ENCODE measurements at regions not wholly inside any gene's neighbourhood (a gene's known extent, or its start where the extent isn't known, plus 50 kb on each side); places are given as distances from the start of the nearest gene placed in this dataset.

DNA sequence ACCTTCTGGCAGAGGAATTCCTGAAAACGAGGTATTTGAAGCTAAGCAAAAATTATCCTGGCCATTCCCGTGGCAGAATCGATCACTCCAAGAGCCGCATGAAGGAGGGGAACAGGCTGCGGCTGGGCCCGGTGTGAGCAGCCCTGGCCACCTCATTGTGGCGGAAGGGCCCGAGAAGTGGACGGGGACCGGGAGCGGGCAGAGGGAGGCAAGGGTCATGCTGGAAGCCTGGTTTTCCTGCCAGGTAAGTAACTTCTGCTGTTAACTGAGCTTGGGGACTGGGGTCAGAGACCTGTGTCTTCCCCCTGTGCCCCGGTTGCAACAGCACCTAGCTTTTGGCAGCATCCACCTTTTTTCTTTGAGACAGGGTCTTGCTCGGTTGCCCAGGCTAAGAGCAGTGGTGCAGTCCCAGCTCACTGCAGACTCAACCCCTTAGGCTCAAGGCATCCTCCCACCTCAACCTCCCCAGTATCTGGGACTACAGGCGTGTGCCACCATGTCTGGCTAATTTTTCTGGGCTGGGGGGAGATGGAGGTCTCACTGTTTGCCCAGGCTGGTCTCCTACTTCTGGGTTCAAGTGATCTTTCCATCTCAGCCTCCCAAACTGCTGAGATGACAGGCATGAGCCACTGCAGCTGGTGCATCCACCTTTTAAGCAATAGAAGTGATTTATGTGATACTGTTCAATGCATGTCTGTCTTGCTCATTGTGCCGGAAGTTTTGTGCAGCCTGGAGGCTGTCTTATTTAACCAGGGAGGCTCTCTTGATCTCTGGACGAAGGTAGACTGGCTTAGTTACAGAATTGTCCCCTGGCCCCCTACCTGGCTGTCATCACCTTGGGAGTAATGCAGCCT, 174.0 kb upstream of the MYL2 start:
- H2AFZ ChIP-seq (ENCODE audit: low read length), result no peak overlapping the region
- no peaks in the 10 kb centered on the region for H3K36me3 ChIP-seq (replicated peaks; ENCODE audit: insufficient read depth, low read length)
- no peak overlapping the region for H3K27ac ChIP-seq (ENCODE audit: low read length)
- no peak for DNase-seq
- H3F3A ChIP-seq (ENCODE audit: insufficient read depth, low read length), result no peaks in the 10 kb centered on the region
- no peak overlapping the region for H3K4me3 ChIP-seq (ENCODE audit: low read length)
- H3K4me1 ChIP-seq (ENCODE audit: low read length), result peaks cover 4% of the 10 kb centered on the region; the same call in 1 of the 2 replicates
- no peak overlapping the region for H3K9ac ChIP-seq (ENCODE audit: low read length)
- H3K9me3 ChIP-seq (replicated peaks; ENCODE audit: insufficient read depth, low read length), result no peaks in the 10 kb centered on the region
- TF ChIP-seq EZH2 (optimal IDR thresholded peaks at IDR 0.05; ENCODE audit: low read depth, low read length) (no peak), EZH2phosphoT487 (IDR thresholded peaks at IDR 0.05; ENCODE audit: low read length) (no peak)
- TF ChIP-seq, protein P1, sequence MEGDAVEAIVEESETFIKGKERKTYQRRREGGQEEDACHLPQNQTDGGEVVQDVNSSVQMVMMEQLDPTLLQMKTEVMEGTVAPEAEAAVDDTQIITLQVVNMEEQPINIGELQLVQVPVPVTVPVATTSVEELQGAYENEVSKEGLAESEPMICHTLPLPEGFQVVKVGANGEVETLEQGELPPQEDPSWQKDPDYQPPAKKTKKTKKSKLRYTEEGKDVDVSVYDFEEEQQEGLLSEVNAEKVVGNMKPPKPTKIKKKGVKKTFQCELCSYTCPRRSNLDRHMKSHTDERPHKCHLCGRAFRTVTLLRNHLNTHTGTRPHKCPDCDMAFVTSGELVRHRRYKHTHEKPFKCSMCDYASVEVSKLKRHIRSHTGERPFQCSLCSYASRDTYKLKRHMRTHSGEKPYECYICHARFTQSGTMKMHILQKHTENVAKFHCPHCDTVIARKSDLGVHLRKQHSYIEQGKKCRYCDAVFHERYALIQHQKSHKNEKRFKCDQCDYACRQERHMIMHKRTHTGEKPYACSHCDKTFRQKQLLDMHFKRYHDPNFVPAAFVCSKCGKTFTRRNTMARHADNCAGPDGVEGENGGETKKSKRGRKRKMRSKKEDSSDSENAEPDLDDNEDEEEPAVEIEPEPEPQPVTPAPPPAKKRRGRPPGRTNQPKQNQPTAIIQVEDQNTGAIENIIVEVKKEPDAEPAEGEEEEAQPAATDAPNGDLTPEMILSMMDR (IDR thresholded peaks at IDR 0.05; ENCODE audit: low read length), result no peak
- H3K9me2 ChIP-seq (replicated peaks; ENCODE audit: insufficient read depth, low read length), result no peaks in the 10 kb centered on the region
- H4K20me1 ChIP-seq (ENCODE audit: insufficient read depth, low read length), result no peaks in the 10 kb centered on the region
- H3K27me3 ChIP-seq (replicated peaks; ENCODE audit: insufficient read depth, low read length), result no peaks in the 10 kb centered on the region
- H3K4me2 ChIP-seq (ENCODE audit: low read depth, low read length), result peak overlapping the region; percentile 32; the same call in 1 of the 2 replicates
- H3K79me2 ChIP-seq (ENCODE audit: low read length), result no peaks in the 10 kb centered on the region

DNA sequence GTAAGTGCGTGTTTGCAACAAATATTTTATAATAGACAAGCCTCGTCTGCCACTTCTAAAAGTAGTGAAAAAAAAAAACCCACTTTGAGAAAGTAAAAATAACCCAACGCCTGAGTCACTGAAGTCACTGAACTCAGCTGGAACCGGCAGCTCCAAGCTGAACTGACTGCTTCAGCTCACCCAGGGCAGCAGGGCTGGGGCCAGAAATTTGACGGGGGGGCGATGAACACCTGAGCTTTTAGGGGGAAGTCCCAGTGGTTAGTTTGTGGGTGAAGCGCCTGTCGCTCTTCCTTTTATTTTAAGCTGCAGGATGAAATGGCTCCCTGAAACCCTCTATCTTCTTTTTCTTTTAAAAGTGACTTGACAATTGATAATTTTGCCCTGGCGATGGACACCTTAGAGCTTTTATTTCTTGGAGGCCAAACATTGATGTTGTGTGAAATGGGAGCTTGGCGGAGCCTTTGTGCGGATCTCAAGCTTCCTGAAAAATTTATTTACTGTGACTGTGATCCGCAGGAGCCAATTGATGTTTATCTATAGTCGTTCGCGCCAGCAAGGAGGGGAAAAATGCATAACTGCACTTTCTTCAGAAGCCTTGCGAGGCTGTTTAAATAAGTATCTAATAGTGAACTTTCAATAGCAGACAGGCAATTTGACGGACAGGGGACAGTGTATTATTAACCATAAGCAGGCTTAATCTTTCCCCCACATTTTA, 173.2 kb upstream of the MYL2 start:
- Histone ChIP-seq H3K9me3 (replicated peaks; ENCODE audit: insufficient read depth, low read length) (no peaks in the 10 kb centered on the region), H3K4me3 (ENCODE audit: low read length) (no peak overlapping the region), H3K9ac (ENCODE audit: low read length) (no peak overlapping the region), H3K36me3 (replicated peaks; ENCODE audit: insufficient read depth, low read length) (no peaks in the 10 kb centered on the region), H2AFZ (ENCODE audit: low read length) (no peak overlapping the region), H3K27me3 (replicated peaks; ENCODE audit: insufficient read depth, low read length) (no peaks in the 10 kb centered on the region), H4K20me1 (ENCODE audit: insufficient read depth, low read length) (no peaks in the 10 kb centered on the region), H3K27ac (ENCODE audit: low read length) (no peak overlapping the region), H3F3A (ENCODE audit: insufficient read depth, low read length) (no peaks in the 10 kb centered on the region), H3K4me1 (ENCODE audit: low read length) (peaks cover 4% of the 10 kb centered on the region; the same call in 1 of the 2 replicates), H3K9me2 (replicated peaks; ENCODE audit: insufficient read depth, low read length) (no peaks in the 10 kb centered on the region), H3K79me2 (ENCODE audit: low read length) (no peaks in the 10 kb centered on the region), H3K4me2 (ENCODE audit: low read depth, low read length) (peak overlapping the region; percentile 32; the same call in 1 of the 2 replicates)
- no peak for TF ChIP-seq EZH2phosphoT487 (IDR thresholded peaks at IDR 0.05; ENCODE audit: low read length)
- TF ChIP-seq, protein P1 (IDR thresholded peaks at IDR 0.05; ENCODE audit: low read length), result no peak
- no peak for TF ChIP-seq EZH2 (optimal IDR thresholded peaks at IDR 0.05; ENCODE audit: low read depth, low read length)
- DNase-seq, result peak; percentile 60

DNA sequence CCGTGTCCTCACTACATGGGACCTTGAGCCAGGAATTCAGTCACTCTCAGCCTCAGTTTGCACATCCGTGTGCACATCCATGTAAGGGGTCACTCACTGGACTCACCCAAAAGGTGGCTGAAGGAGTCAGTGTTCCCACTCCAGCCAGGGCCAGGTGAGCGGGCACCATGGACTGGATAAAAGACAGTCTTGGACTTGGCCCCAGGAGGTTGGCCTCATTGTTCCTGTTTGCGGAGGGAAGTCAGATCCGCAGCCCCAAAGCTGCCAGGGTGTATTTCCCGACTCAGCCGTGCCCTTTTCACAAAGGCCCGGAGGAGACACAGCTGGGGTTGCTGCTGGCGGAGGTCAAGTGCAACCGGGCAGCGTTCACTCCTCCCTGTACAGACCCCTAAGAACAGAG, 170.7 kb upstream of the MYL2 start:
- H3K9me3 ChIP-seq (replicated peaks; ENCODE audit: insufficient read depth, low read length), result no peaks in the 10 kb centered on the region
- no peak for DNase-seq
- H4K20me1 ChIP-seq (ENCODE audit: insufficient read depth, low read length), result no peaks in the 10 kb centered on the region
- H3K4me3 ChIP-seq (ENCODE audit: low read length), result no peak overlapping the region
- no peaks in the 10 kb centered on the region for H3F3A ChIP-seq (ENCODE audit: insufficient read depth, low read length)
- H3K79me2 ChIP-seq (ENCODE audit: low read length), result no peaks in the 10 kb centered on the region
- peaks cover 4% of the 10 kb centered on the region; the same call in 1 of the 2 replicates for H3K4me1 ChIP-seq (ENCODE audit: low read length)
- no peaks in the 10 kb centered on the region for H3K36me3 ChIP-seq (replicated peaks; ENCODE audit: insufficient read depth, low read length)
- H3K9me2 ChIP-seq (replicated peaks; ENCODE audit: insufficient read depth, low read length), result no peaks in the 10 kb centered on the region
- no peak overlapping the region for H3K4me2 ChIP-seq (ENCODE audit: low read depth, low read length)
- H3K27me3 ChIP-seq (replicated peaks; ENCODE audit: insufficient read depth, low read length), result no peaks in the 10 kb centered on the region
- TF ChIP-seq EZH2phosphoT487 (IDR thresholded peaks at IDR 0.05; ENCODE audit: low read length), result no peak
- TF ChIP-seq, protein P1 (IDR thresholded peaks at IDR 0.05; ENCODE audit: low read length), result no peak
- TF ChIP-seq EZH2 (optimal IDR thresholded peaks at IDR 0.05; ENCODE audit: low read depth, low read length), result no peak
- H2AFZ ChIP-seq (ENCODE audit: low read length), result no peak overlapping the region
- H3K9ac ChIP-seq (ENCODE audit: low read length), result no peak overlapping the region
- no peak overlapping the region for H3K27ac ChIP-seq (ENCODE audit: low read length)

Data from MM.1S (cell line).